HEK293 (cell line): ENCODE measurements at regions not wholly inside any gene's neighbourhood (a gene's known extent, or its start where the extent isn't known, plus 50 kb on each side); places are given as distances from the start of the nearest gene placed in this dataset.

Experiments
- BCL6B ChIP-seq: fragments of 450-650 bp; formaldehyde crosslinking; IDR thresholded peaks from 2 replicates; pipeline ENCODE4 v1.5.1; 2017; ENCODE audit warnings: missing biosample characterization, missing genetic modification characterization
- GFI1B ChIP-seq: fragments of 450-650 bp; formaldehyde crosslinking; IDR thresholded peaks from 2 replicates; pipeline ENCODE4 v1.5.1; 2016; ENCODE audit warnings: missing biosample characterization, missing genetic modification characterization
- GLI4 ChIP-seq: fragments of 450-650 bp; formaldehyde crosslinking; IDR thresholded peaks from 2 replicates; pipeline ENCODE4 v1.5.1; 2016; ENCODE audit warnings: missing biosample characterization, missing genetic modification characterization
- GLIS1 ChIP-seq: fragments of 450-650 bp; formaldehyde crosslinking; IDR thresholded peaks from 2 replicates; pipeline ENCODE4 v1.5.1; 2016; ENCODE audit warnings: missing biosample characterization, missing genetic modification characterization
- KLF16 ChIP-seq: fragments of 450-650 bp; formaldehyde crosslinking; IDR thresholded peaks from 2 replicates; pipeline ENCODE4 v1.5.1; 2017; ENCODE audit warnings: missing biosample characterization, missing genetic modification characterization
- KLF7 ChIP-seq: fragments of 450-650 bp; formaldehyde crosslinking; IDR thresholded peaks from 2 replicates; pipeline ENCODE4 v1.5.1; 2016; ENCODE audit warnings: missing biosample characterization, missing genetic modification characterization, borderline replicate concordance
- KLF8 ChIP-seq: fragments of 450-650 bp; formaldehyde crosslinking; IDR thresholded peaks from 2 replicates; pipeline ENCODE4 v1.5.1; 2016; ENCODE audit warnings: missing biosample characterization, missing genetic modification characterization
- ZBTB20 ChIP-seq: fragments of 450-650 bp; formaldehyde crosslinking; IDR thresholded peaks from 2 replicates; pipeline ENCODE4 v1.5.1; 2016; ENCODE audit warnings: missing biosample characterization, missing genetic modification characterization
- ZBTB8A ChIP-seq: fragments of 450-650 bp; formaldehyde crosslinking; IDR thresholded peaks from 2 replicates; pipeline ENCODE4 v1.5.1; 2016; ENCODE audit warnings: missing biosample characterization, missing genetic modification characterization
- ZFHX2 ChIP-seq: fragments of 450-650 bp; formaldehyde crosslinking; conservative IDR thresholded peaks from 2 replicates; pipeline ENCODE4 v1.5.1; 2016; ENCODE audit warnings: missing biosample characterization, missing genetic modification characterization
- ZNF26 ChIP-seq: fragments of 450-650 bp; formaldehyde crosslinking; IDR thresholded peaks from 2 replicates; pipeline ENCODE4 v1.5.1; 2016; ENCODE audit warnings: missing biosample characterization, missing genetic modification characterization
- ZNF501 ChIP-seq: fragments of 450-650 bp; formaldehyde crosslinking; IDR thresholded peaks from 2 replicates; pipeline ENCODE4 v1.5.1; 2016; ENCODE audit warnings: missing biosample characterization, missing genetic modification characterization
- ZNF707 ChIP-seq: fragments of 450-650 bp; formaldehyde crosslinking; IDR thresholded peaks from 2 replicates; pipeline ENCODE4 v1.5.1; 2016; ENCODE audit warnings: missing biosample characterization, missing genetic modification characterization
- ZNF843 ChIP-seq: fragments of 450-650 bp; formaldehyde crosslinking; IDR thresholded peaks from 2 replicates; pipeline ENCODE4 v1.5.1; 2016; ENCODE audit warnings: missing biosample characterization, missing genetic modification characterization
- TF ChIP-seq, protein P1 (sequence below): fragments of 450-650 bp; formaldehyde crosslinking; IDR thresholded peaks from 2 replicates; pipeline ENCODE4 v1.5.1; 2016; ENCODE audit warnings: missing biosample characterization, missing genetic modification characterization
- TF ChIP-seq, protein P2 (sequence below): fragments of 450-650 bp; formaldehyde crosslinking; IDR thresholded peaks from 2 replicates; pipeline ENCODE4 v1.5.1; 2016; ENCODE audit warnings: missing biosample characterization, missing genetic modification characterization
- TF ChIP-seq, protein P3 (sequence below): fragments of 450-650 bp; formaldehyde crosslinking; IDR thresholded peaks from 2 replicates; pipeline ENCODE4 v1.5.1; 2016; ENCODE audit warnings: missing biosample characterization, missing genetic modification characterization
- TF ChIP-seq, protein P4 (sequence below): fragments of 450-650 bp; formaldehyde crosslinking; IDR thresholded peaks from 2 replicates; pipeline ENCODE4 v1.5.1; 2016; ENCODE audit warnings: missing biosample characterization, missing genetic modification characterization, borderline replicate concordance
- TF ChIP-seq, protein P5 (sequence below): fragments of 450-650 bp; formaldehyde crosslinking; IDR thresholded peaks from 2 replicates; pipeline ENCODE4 v1.5.1; 2016; ENCODE audit warnings: missing biosample characterization, missing genetic modification characterization
- TF ChIP-seq, protein P6 (sequence below): fragments of 450-650 bp; formaldehyde crosslinking; IDR thresholded peaks from 2 replicates; pipeline ENCODE4 v1.5.1; 2016; ENCODE audit warnings: missing biosample characterization, missing genetic modification characterization

DNA sequence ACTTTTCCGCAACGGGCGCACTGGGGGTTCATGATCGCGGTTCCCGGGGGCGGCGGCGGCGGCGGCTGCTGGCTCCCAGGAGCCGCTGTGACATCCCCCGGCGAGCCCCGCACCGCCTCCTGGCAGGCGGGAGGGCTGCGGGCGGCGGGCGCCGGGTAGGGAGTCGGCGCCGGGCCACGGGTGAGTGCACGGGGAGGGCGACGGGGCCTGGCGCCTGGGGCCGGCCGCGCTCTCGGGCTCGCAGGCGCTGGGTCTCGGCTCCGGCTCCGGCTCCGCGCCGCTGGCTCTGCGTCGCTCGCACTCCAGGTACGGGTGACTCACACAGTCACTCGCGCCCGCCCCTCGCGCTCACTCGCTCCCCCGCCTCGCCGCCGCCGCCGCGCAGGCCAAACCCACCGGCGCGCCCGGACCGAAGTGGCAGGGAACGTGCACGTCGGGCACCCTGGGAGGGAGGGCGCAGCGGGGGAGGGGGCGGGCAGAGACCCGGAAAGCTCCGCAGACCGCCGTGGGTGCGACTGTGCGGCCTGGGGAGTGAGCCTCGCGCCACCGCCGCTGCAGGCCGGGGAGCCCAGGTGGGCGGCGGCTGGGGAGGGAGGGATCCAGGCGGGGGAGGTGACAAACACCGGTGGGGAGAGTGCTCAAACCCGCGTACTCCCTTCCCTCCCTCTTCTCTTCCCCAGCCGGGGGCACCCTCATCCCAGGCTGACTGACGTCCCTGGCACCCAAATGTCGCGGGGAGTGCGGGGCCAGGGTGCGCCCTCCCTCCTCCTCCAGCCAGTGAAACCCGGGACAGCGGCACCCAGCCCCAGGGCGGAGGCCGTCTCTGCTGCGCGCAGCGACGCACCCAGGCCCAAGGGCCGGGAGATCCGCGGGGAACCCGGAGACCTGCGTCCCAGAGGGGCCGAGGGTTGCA is 276.9 kb upstream of the NEBL start (continued):
- TF ChIP-seq, protein P1, sequence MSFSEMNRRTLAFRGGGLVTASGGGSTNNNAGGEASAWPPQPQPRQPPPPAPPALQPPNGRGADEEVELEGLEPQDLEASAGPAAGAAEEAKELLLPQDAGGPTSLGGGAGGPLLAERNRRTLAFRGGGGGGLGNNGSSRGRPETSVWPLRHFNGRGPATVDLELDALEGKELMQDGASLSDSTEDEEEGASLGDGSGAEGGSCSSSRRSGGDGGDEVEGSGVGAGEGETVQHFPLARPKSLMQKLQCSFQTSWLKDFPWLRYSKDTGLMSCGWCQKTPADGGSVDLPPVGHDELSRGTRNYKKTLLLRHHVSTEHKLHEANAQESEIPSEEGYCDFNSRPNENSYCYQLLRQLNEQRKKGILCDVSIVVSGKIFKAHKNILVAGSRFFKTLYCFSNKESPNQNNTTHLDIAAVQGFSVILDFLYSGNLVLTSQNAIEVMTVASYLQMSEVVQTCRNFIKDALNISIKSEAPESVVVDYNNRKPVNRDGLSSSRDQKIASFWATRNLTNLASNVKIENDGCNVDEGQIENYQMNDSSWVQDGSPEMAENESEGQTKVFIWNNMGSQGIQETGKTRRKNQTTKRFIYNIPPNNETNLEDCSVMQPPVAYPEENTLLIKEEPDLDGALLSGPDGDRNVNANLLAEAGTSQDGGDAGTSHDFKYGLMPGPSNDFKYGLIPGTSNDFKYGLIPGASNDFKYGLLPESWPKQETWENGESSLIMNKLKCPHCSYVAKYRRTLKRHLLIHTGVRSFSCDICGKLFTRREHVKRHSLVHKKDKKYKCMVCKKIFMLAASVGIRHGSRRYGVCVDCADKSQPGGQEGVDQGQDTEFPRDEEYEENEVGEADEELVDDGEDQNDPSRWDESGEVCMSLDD (tag by site-specific recombination): peak; percentile 72; the same call in 1 of the 2 replicates
- TF ChIP-seq KLF7 (tag by site-specific recombination): peak; percentile 89
- no peak for TF ChIP-seq ZNF707 (tag by site-specific recombination)
- peak; percentile 65 for TF ChIP-seq ZBTB8A (tag by site-specific recombination)
- no peak for TF ChIP-seq BCL6B (tag by site-specific recombination)
- TF ChIP-seq, protein P2, sequence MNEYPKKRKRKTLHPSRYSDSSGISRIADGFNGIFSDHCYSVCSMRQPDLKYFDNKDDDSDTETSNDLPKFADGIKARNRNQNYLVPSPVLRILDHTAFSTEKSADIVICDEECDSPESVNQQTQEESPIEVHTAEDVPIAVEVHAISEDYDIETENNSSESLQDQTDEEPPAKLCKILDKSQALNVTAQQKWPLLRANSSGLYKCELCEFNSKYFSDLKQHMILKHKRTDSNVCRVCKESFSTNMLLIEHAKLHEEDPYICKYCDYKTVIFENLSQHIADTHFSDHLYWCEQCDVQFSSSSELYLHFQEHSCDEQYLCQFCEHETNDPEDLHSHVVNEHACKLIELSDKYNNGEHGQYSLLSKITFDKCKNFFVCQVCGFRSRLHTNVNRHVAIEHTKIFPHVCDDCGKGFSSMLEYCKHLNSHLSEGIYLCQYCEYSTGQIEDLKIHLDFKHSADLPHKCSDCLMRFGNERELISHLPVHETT (tag by site-specific recombination): 0 out of 2 replicates have a peak, but pooled peaks have one; percentile 19
- TF ChIP-seq, protein P3, sequence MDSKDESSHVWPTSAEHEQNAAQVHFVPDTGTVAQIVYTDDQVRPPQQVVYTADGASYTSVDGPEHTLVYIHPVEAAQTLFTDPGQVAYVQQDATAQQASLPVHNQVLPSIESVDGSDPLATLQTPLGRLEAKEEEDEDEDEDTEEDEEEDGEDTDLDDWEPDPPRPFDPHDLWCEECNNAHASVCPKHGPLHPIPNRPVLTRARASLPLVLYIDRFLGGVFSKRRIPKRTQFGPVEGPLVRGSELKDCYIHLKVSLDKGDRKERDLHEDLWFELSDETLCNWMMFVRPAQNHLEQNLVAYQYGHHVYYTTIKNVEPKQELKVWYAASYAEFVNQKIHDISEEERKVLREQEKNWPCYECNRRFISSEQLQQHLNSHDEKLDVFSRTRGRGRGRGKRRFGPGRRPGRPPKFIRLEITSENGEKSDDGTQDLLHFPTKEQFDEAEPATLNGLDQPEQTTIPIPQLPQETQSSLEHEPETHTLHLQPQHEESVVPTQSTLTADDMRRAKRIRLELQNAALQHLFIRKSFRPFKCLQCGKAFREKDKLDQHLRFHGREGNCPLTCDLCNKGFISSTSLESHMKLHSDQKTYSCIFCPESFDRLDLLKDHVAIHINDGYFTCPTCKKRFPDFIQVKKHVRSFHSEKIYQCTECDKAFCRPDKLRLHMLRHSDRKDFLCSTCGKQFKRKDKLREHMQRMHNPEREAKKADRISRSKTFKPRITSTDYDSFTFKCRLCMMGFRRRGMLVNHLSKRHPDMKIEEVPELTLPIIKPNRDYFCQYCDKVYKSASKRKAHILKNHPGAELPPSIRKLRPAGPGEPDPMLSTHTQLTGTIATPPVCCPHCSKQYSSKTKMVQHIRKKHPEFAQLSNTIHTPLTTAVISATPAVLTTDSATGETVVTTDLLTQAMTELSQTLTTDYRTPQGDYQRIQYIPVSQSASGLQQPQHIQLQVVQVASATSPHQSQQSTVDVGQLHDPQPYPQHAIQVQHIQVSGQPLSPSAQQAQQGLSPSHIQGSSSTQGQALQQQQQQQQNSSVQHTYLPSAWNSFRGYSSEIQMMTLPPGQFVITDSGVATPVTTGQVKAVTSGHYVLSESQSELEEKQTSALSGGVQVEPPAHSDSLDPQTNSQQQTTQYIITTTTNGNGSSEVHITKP (tag by site-specific recombination): peak; percentile 49
- TF ChIP-seq ZNF501 (tag by site-specific recombination): 0 out of 2 replicates have a peak, but pooled peaks have one; percentile 23
- peak; percentile 90 for TF ChIP-seq ZFHX2
- no peak for TF ChIP-seq GFI1B (tag by site-specific recombination)
- TF ChIP-seq ZNF26 (tag by site-specific recombination): no peak
- peak; percentile 91 for TF ChIP-seq KLF8 (tag by site-specific recombination)
- TF ChIP-seq ZNF843 (tag by site-specific recombination): 0 out of 2 replicates have a peak, but pooled peaks have one; percentile 38
- TF ChIP-seq, protein P4, sequence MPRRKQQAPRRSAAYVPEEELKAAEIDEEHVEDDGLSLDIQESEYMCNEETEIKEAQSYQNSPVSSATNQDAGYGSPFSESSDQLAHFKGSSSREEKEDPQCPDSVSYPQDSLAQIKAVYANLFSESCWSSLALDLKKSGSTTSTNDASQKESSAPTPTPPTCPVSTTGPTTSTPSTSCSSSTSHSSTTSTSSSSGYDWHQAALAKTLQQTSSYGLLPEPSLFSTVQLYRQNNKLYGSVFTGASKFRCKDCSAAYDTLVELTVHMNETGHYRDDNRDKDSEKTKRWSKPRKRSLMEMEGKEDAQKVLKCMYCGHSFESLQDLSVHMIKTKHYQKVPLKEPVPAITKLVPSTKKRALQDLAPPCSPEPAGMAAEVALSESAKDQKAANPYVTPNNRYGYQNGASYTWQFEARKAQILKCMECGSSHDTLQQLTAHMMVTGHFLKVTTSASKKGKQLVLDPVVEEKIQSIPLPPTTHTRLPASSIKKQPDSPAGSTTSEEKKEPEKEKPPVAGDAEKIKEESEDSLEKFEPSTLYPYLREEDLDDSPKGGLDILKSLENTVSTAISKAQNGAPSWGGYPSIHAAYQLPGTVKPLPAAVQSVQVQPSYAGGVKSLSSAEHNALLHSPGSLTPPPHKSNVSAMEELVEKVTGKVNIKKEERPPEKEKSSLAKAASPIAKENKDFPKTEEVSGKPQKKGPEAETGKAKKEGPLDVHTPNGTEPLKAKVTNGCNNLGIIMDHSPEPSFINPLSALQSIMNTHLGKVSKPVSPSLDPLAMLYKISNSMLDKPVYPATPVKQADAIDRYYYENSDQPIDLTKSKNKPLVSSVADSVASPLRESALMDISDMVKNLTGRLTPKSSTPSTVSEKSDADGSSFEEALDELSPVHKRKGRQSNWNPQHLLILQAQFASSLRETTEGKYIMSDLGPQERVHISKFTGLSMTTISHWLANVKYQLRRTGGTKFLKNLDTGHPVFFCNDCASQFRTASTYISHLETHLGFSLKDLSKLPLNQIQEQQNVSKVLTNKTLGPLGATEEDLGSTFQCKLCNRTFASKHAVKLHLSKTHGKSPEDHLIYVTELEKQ (tag by site-specific recombination): peak; percentile 8; the same call in 1 of the 2 replicates
- TF ChIP-seq, protein P5, sequence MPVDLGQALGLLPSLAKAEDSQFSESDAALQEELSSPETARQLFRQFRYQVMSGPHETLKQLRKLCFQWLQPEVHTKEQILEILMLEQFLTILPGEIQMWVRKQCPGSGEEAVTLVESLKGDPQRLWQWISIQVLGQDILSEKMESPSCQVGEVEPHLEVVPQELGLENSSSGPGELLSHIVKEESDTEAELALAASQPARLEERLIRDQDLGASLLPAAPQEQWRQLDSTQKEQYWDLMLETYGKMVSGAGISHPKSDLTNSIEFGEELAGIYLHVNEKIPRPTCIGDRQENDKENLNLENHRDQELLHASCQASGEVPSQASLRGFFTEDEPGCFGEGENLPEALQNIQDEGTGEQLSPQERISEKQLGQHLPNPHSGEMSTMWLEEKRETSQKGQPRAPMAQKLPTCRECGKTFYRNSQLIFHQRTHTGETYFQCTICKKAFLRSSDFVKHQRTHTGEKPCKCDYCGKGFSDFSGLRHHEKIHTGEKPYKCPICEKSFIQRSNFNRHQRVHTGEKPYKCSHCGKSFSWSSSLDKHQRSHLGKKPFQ: no peak
- TF ChIP-seq ZBTB20 (tag by site-specific recombination): peak; percentile 95
- TF ChIP-seq GLI4 (tag by site-specific recombination): peak; percentile 61; the same call in 1 of the 2 replicates
- TF ChIP-seq KLF16 (tag by site-specific recombination): peak; percentile 90; the same call in 1 of the 2 replicates
- TF ChIP-seq GLIS1: peak; percentile 93
- TF ChIP-seq, protein P6, sequence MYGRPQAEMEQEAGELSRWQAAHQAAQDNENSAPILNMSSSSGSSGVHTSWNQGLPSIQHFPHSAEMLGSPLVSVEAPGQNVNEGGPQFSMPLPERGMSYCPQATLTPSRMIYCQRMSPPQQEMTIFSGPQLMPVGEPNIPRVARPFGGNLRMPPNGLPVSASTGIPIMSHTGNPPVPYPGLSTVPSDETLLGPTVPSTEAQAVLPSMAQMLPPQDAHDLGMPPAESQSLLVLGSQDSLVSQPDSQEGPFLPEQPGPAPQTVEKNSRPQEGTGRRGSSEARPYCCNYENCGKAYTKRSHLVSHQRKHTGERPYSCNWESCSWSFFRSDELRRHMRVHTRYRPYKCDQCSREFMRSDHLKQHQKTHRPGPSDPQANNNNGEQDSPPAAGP: peak; percentile 72; the same call in 1 of the 2 replicates
